ENCODE measurements at regions not wholly inside any gene's neighbourhood (a gene's known extent, or its start where the extent isn't known, plus 50 kb on each side); places are given as distances from the start of the nearest gene placed in this dataset.

- Mint-ChIP-seq H3K9me3 (no peaks in the 10 kb centered on the region), H3K36me3 (ENCODE audit: low read depth) (no peaks in the 10 kb centered on the region), H3K4me3 (no peak overlapping the region), H3K27me3 (ENCODE audit: low read depth) (no peaks in the 10 kb centered on the region), H3K27ac (no peak overlapping the region), H3K4me1 (no peaks in the 10 kb centered on the region)
- TF ChIP-seq CTCF (IDR thresholded peaks at IDR 0.05; ENCODE audit: unreplicated experiment in 3 of 3): no peak
Measured at GRCh38 chr2:128940378-128940777, 621.7 kb upstream of the HS6ST1 start.

DNA sequence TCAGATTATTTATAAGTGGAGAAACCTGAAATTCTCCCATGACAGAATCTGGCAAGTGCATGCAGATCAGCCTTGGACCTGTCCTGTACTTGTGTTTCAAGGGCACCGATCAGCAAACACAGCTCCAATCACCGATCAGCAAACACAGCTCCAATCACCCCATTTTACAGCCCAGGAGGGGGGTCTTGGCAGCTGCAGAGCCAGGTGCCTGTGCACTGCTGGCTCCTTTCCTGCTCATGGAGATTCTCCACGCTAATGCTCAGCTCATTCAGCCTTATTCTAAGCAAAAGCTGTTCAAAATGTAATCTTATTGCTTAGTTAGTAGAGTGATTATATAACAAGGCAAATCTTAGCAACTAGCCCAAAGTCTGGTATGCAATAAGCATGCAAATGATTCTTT lies 623.1 kb upstream of the HS6ST1 start:
- TF ChIP-seq CTCF (IDR thresholded peaks at IDR 0.05; ENCODE audit: unreplicated experiment in 3 of 3): no peak
- Mint-ChIP-seq H3K9me3 (peaks cover 8% of the 10 kb centered on the region), H3K4me1 (no peaks in the 10 kb centered on the region), H3K36me3 (ENCODE audit: low read depth) (no peaks in the 10 kb centered on the region), H3K27ac (no peak overlapping the region), H3K4me3 (no peak overlapping the region), H3K27me3 (ENCODE audit: low read depth) (peaks cover 4% of the 10 kb centered on the region)

GRCh38 chr2:128949360-128949759 lies 630.7 kb upstream of the HS6ST1 start:
- no peak for TF ChIP-seq CTCF (IDR thresholded peaks at IDR 0.05; ENCODE audit: unreplicated experiment in 3 of 3)
- Mint-ChIP-seq H3K27ac (no peak overlapping the region), H3K4me3 (no peak overlapping the region), H3K36me3 (ENCODE audit: low read depth) (no peaks in the 10 kb centered on the region), H3K27me3 (ENCODE audit: low read depth) (peaks cover 23% of the 10 kb centered on the region), H3K4me1 (no peaks in the 10 kb centered on the region), H3K9me3 (peaks cover 30% of the 10 kb centered on the region)

GRCh38 chr2:128950758-128951157 lies 632.1 kb upstream of the HS6ST1 start:
- Mint-ChIP-seq H3K36me3 (ENCODE audit: low read depth) (no peaks in the 10 kb centered on the region), H3K4me1 (no peaks in the 10 kb centered on the region), H3K4me3 (no peak overlapping the region), H3K27me3 (ENCODE audit: low read depth) (peaks cover 23% of the 10 kb centered on the region), H3K9me3 (peaks cover 30% of the 10 kb centered on the region), H3K27ac (no peak overlapping the region)
- TF ChIP-seq CTCF (IDR thresholded peaks at IDR 0.05; ENCODE audit: unreplicated experiment in 3 of 3): no peak

GRCh38 chr2:128958241-128958640 lies 639.6 kb upstream of the HS6ST1 start:
- H3K27me3 Mint-ChIP-seq (ENCODE audit: low read depth): peaks cover 8% of the 10 kb centered on the region
- peaks cover 23% of the 10 kb centered on the region for H3K9me3 Mint-ChIP-seq
- H3K4me1 Mint-ChIP-seq: no peaks in the 10 kb centered on the region
- peaks cover 4% of the 10 kb centered on the region for H3K36me3 Mint-ChIP-seq (ENCODE audit: low read depth)
- H3K27ac Mint-ChIP-seq: no peak overlapping the region
- no peak overlapping the region for H3K4me3 Mint-ChIP-seq
- TF ChIP-seq CTCF (IDR thresholded peaks at IDR 0.05; ENCODE audit: unreplicated experiment in 3 of 3): no peak

GRCh38 chr2:128967646-128968045 lies 649.0 kb upstream of the HS6ST1 start:
- peaks cover 20% of the 10 kb centered on the region for H3K9me3 Mint-ChIP-seq
- H3K27me3 Mint-ChIP-seq (ENCODE audit: low read depth): peaks cover 2% of the 10 kb centered on the region
- peaks cover 1% of the 10 kb centered on the region for H3K36me3 Mint-ChIP-seq (ENCODE audit: low read depth)
- no peak overlapping the region for H3K4me3 Mint-ChIP-seq
- no peak overlapping the region for H3K27ac Mint-ChIP-seq
- no peaks in the 10 kb centered on the region for H3K4me1 Mint-ChIP-seq
- TF ChIP-seq CTCF (IDR thresholded peaks at IDR 0.05; ENCODE audit: unreplicated experiment in 3 of 3): no peak

Measured in nephron (organoid).